ENCODE measurements at regions not wholly inside any gene's neighbourhood (a gene's known extent, or its start where the extent isn't known, plus 50 kb on each side); places are given as distances from the start of the nearest gene placed in this dataset.
A peak's percentile ranks its signal among the peaks of the same experiment; 100 is the strongest.

- no peaks in the 10 kb centered on the region for H3K36me3 ChIP-seq (ENCODE audit: control insufficient read depth, insufficient read depth, low read length)
- no peak overlapping the region for H3K27ac ChIP-seq (ENCODE audit: low read depth, low read length)
Observed at GRCh38 chr12:4044101-4044500, 170.9 kb upstream of the PARP11 start.

GRCh38 chr12:4041187-4041885, 168.1 kb upstream of the PARP11 start:
- H3K4me3 ChIP-seq (ENCODE audit: low read length): no peak overlapping the region
- no peaks in the 10 kb centered on the region for H3K36me3 ChIP-seq (ENCODE audit: control insufficient read depth, insufficient read depth, low read length)
- no peaks in the 10 kb centered on the region for H3K4me1 ChIP-seq (ENCODE audit: control insufficient read depth, insufficient read depth, low read length)
- no peak overlapping the region for H3K9ac ChIP-seq (ENCODE audit: low read length)
- H3K27ac ChIP-seq (ENCODE audit: low read depth, low read length): no peak overlapping the region
- H3K27me3 ChIP-seq (ENCODE audit: control insufficient read depth, insufficient read depth, low read length): no peaks in the 10 kb centered on the region

More at GRCh38 chr12:4044101-4044500, 170.9 kb upstream of the PARP11 start:
- Histone ChIP-seq H3K4me3 (ENCODE audit: low read length) (no peak overlapping the region), H3K27me3 (ENCODE audit: control insufficient read depth, insufficient read depth, low read length) (no peaks in the 10 kb centered on the region), H3K9ac (ENCODE audit: low read length) (no peak overlapping the region), H3K4me1 (ENCODE audit: control insufficient read depth, insufficient read depth, low read length) (no peaks in the 10 kb centered on the region)

- H3K27ac ChIP-seq (ENCODE audit: low read depth, low read length): no peak overlapping the region
- no peak overlapping the region for H3K9ac ChIP-seq (ENCODE audit: low read length)
Observed at GRCh38 chr12:4039931-4040330, 166.7 kb upstream of the PARP11 start.

DNA sequence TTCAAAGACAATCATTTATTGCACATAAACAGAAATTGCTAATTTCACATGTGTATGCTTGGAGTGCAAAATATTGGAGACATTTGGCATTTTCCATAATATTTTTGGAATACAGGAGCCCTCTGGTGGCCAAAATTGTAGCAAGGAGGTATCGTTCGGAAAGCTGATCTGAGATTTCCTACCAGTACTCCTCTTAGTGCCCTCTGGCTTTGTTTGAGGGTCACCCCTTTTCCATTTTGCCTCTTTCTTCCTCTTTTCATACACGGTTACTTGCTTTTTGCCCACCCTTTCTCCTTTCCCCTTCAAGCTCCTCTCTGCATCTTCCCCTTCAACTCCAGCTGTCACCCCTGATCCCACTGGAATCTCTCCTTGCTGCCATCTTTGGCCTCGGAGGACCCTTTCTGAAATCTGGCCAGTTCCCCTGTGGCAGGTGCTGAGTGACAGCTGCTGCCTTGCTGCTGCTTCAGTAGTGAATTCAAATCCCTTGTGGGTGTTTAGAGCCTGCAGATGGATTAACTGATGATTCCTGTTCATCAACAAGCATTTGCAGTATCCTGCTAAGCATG, 164.6 kb upstream of the PARP11 start:
- H3K27ac ChIP-seq (ENCODE audit: low read depth, low read length): no peak overlapping the region
- no peaks in the 10 kb centered on the region for H3K27me3 ChIP-seq (ENCODE audit: control insufficient read depth, insufficient read depth, low read length)
- no peaks in the 10 kb centered on the region for H3K36me3 ChIP-seq (ENCODE audit: control insufficient read depth, insufficient read depth, low read length)
- no peak overlapping the region for H3K9ac ChIP-seq (ENCODE audit: low read length)
- H3K4me1 ChIP-seq (ENCODE audit: control insufficient read depth, insufficient read depth, low read length): no peaks in the 10 kb centered on the region
- H3K4me3 ChIP-seq (ENCODE audit: low read length): no peak overlapping the region

More at GRCh38 chr12:4039931-4040330, 166.7 kb upstream of the PARP11 start:
- no peak overlapping the region for H3K4me3 ChIP-seq (ENCODE audit: low read length)
- no peaks in the 10 kb centered on the region for H3K36me3 ChIP-seq (ENCODE audit: control insufficient read depth, insufficient read depth, low read length)
- H3K27me3 ChIP-seq (ENCODE audit: control insufficient read depth, insufficient read depth, low read length): no peaks in the 10 kb centered on the region
- H3K4me1 ChIP-seq (ENCODE audit: control insufficient read depth, insufficient read depth, low read length): no peaks in the 10 kb centered on the region

GRCh38 chr12:4036671-4037271, 163.6 kb upstream of the PARP11 start:
- H3K36me3 ChIP-seq (ENCODE audit: control insufficient read depth, insufficient read depth, low read length): no peaks in the 10 kb centered on the region
- H3K27ac ChIP-seq (ENCODE audit: low read depth, low read length): no peak overlapping the region
- H3K27me3 ChIP-seq (ENCODE audit: control insufficient read depth, insufficient read depth, low read length): no peaks in the 10 kb centered on the region
- no peak overlapping the region for H3K9ac ChIP-seq (ENCODE audit: low read length)
- H3K4me1 ChIP-seq (ENCODE audit: control insufficient read depth, insufficient read depth, low read length): no peaks in the 10 kb centered on the region
- H3K4me3 ChIP-seq (ENCODE audit: low read length): no peak overlapping the region

DNA sequence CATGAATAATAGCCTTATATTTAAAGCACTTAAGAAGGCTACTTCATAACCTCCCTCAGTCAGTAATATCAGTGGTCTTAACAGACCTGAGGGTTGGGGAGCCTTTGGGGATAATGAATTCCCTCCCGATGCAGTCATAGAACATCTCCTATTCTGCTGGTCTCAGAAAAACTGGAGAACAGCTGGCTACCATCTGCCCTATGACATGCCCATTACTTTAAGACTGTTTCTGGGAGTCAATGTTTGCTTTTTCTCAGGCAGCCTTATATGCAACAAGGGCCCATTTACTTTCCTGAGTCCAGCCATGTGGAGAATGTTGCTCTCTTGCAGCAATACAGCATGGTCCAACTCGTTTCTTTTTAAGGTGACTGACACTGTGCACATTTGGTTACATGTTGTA, 161.7 kb upstream of the PARP11 start:
- H3K27me3 ChIP-seq (ENCODE audit: control insufficient read depth, insufficient read depth, low read length): no peaks in the 10 kb centered on the region
- no peaks in the 10 kb centered on the region for H3K36me3 ChIP-seq (ENCODE audit: control insufficient read depth, insufficient read depth, low read length)
- H3K27ac ChIP-seq (ENCODE audit: low read depth, low read length): no peak overlapping the region

DNA sequence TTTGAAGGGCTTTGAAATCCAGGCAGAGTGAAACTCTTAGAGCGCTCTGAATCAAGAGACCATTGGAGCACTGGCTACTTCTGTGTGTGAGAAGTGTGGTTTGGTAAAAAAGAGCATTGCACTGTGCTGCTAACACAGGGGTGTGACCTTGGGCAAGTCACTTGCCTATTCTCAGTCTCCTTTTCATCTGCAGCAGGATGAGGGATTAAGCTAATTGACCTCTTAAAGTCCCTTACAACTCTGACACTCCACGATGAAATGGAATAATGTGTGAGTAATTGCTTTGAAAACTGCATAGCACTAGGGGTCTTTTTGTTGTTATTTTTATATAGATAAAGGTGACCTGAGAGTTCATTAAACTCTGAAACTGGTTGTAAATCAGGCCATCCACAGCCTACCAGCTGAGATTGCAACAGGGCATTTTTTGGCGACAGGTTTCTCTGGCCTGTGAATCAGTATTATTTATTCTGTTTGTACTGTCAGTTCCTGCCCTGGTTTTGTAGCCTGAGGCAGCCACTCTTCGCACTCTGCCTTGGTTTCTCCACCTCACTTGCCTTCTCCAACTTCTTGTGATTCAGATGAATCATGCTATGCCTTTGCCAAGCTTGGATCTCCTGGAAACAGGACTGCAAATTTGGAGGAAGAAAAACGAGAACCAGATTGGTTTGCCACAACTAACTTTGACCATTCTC, 159.9 kb upstream of the PARP11 start:
- Histone ChIP-seq H3K36me3 (ENCODE audit: control insufficient read depth, insufficient read depth, low read length) (no peaks in the 10 kb centered on the region), H3K27ac (ENCODE audit: low read depth, low read length) (no peak overlapping the region), H3K27me3 (ENCODE audit: control insufficient read depth, insufficient read depth, low read length) (no peaks in the 10 kb centered on the region), H3K4me3 (ENCODE audit: low read length) (no peak overlapping the region), H3K9ac (ENCODE audit: low read length) (no peak overlapping the region), H3K4me1 (ENCODE audit: control insufficient read depth, insufficient read depth, low read length) (peaks cover 3% of the 10 kb centered on the region)

More for the DNA sequence above, 161.7 kb upstream of the PARP11 start:
- Histone ChIP-seq H3K9ac (ENCODE audit: low read length) (no peak overlapping the region), H3K4me3 (ENCODE audit: low read length) (no peak overlapping the region), H3K4me1 (ENCODE audit: control insufficient read depth, insufficient read depth, low read length) (peaks cover 3% of the 10 kb centered on the region)

DNA sequence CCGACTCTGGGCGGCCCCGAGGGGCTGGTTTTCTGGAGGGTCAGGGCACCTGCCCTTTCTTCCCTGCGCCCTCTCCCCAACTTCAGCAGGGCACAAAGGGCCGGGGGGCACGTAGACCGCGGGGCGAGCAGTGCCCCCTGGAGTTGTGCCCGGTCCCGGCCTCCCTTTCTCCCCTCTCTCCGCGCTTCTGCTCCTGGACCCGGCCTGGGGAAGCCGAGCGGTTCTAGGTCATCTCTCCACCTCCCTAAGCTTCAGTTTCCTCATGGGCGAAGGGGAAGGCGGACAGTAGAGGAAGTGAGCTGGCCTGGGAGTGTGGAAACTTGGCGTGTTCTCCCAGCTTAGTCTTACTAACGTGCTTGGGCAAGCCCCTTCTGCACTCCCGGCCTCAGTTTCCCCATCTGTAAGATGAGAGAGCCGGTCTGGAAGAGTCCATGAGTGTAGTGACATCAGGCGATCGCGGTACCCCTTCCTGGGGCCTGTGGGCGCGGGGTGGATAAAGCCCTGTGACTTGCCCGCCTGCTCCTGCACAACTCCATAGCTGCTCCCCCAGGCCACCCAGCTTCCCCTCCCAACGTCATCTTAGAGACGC, 158.6 kb upstream of the PARP11 start:
- peak overlapping the region; percentile 13 for H3K27ac ChIP-seq (ENCODE audit: low read depth, low read length)
- H3K4me3 ChIP-seq (ENCODE audit: low read length): peak overlapping the region; percentile 52
- no peak overlapping the region for H3K9ac ChIP-seq (ENCODE audit: low read length)
- H3K4me1 ChIP-seq (ENCODE audit: control insufficient read depth, insufficient read depth, low read length): peaks cover 3% of the 10 kb centered on the region
- H3K27me3 ChIP-seq (ENCODE audit: control insufficient read depth, insufficient read depth, low read length): no peaks in the 10 kb centered on the region
- no peaks in the 10 kb centered on the region for H3K36me3 ChIP-seq (ENCODE audit: control insufficient read depth, insufficient read depth, low read length)

DNA sequence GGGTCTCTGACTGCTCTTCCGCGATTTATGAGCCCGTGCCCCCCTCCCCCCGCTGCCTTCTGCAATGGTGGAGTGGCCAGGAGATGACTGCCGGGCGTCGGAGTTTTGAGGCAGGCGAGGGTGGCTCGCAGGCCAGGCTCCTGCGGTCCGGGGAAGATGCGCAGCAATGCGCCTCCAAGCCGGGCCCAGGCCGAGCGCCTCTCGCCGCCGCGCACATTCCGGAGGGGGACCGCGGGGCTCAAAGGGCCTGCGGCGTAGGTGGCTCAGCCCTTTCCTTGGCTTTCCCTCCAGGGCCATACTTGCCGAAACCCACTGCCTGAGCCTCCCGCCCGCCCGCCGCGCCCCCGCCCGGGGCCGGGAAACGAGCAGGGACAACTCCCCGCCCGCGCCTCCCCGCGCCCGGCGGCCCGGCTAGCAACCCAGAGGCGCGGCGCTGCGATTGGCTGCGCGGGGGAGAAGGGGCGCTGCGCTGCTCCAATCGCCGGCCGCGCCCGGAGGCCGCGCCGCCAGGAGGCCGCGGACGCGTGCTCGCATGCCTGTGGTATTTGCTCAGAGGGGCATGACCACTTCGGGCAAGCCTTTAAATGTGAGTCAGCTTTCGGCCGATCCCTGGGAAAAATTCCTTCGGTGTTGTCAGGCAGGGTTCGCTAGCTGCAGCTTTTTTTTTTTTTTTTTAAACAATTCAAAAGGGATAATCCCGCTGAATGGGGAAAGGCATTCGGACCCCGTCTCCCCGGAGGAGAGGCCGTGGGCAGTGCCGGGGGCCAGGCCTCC, 157.9 kb upstream of the PARP11 start:
- peaks cover 3% of the 10 kb centered on the region for H3K4me1 ChIP-seq (ENCODE audit: control insufficient read depth, insufficient read depth, low read length)
- peak overlapping the region; percentile 62 for H3K4me3 ChIP-seq (ENCODE audit: low read length)
- H3K9ac ChIP-seq (ENCODE audit: low read length): no peak overlapping the region
- H3K36me3 ChIP-seq (ENCODE audit: control insufficient read depth, insufficient read depth, low read length): no peaks in the 10 kb centered on the region
- no peaks in the 10 kb centered on the region for H3K27me3 ChIP-seq (ENCODE audit: control insufficient read depth, insufficient read depth, low read length)
- H3K27ac ChIP-seq (ENCODE audit: low read depth, low read length): peak overlapping the region; percentile 73

GRCh38 chr12:4027412-4027811, 154.2 kb upstream of the PARP11 start:
- no peak overlapping the region for H3K9ac ChIP-seq (ENCODE audit: low read length)
- H3K27me3 ChIP-seq (ENCODE audit: control insufficient read depth, insufficient read depth, low read length): no peaks in the 10 kb centered on the region
- no peaks in the 10 kb centered on the region for H3K36me3 ChIP-seq (ENCODE audit: control insufficient read depth, insufficient read depth, low read length)
- no peak overlapping the region for H3K27ac ChIP-seq (ENCODE audit: low read depth, low read length)
- peaks cover 3% of the 10 kb centered on the region for H3K4me1 ChIP-seq (ENCODE audit: control insufficient read depth, insufficient read depth, low read length)
- no peak overlapping the region for H3K4me3 ChIP-seq (ENCODE audit: low read length)

DNA sequence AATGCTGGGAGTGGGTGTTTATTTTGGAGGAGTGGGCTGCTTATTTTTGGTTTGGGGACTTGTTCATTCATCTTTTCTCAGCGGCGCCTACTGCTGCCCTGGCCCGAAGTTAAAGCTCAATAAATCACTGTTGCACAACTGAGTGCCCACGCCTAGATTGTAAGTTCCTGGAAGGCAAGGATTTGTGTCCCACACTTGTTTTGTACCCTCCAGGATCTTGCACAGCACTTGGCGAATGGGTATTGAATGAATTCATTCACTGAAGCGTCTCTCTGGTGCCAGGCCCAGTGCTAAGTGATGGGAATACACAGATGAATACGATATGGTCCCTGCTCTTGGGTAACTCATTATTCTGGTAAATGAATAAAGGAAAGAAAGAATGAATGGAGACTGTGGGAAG, 153.3 kb upstream of the PARP11 start:
- H3K4me1 ChIP-seq (ENCODE audit: control insufficient read depth, insufficient read depth, low read length): peaks cover under 1% of the 10 kb centered on the region
- H3K27ac ChIP-seq (ENCODE audit: low read depth, low read length): no peak overlapping the region
- no peaks in the 10 kb centered on the region for H3K27me3 ChIP-seq (ENCODE audit: control insufficient read depth, insufficient read depth, low read length)
- H3K9ac ChIP-seq (ENCODE audit: low read length): no peak overlapping the region
- no peaks in the 10 kb centered on the region for H3K36me3 ChIP-seq (ENCODE audit: control insufficient read depth, insufficient read depth, low read length)
- H3K4me3 ChIP-seq (ENCODE audit: low read length): no peak overlapping the region

- no peak overlapping the region for H3K9ac ChIP-seq (ENCODE audit: low read length)
- no peaks in the 10 kb centered on the region for H3K27me3 ChIP-seq (ENCODE audit: control insufficient read depth, insufficient read depth, low read length)
- H3K4me3 ChIP-seq (ENCODE audit: low read length): no peak overlapping the region
- no peaks in the 10 kb centered on the region for H3K36me3 ChIP-seq (ENCODE audit: control insufficient read depth, insufficient read depth, low read length)
- H3K4me1 ChIP-seq (ENCODE audit: control insufficient read depth, insufficient read depth, low read length): no peaks in the 10 kb centered on the region
- H3K27ac ChIP-seq (ENCODE audit: low read depth, low read length): no peak overlapping the region
Observed at GRCh38 chr12:4026020-4026358, 152.8 kb upstream of the PARP11 start.

Measured in rectal smooth muscle tissue (tissue), 1 donor.